NB4 (cell line): ENCODE measurements at regions not wholly inside any gene's neighbourhood (a gene's known extent, or its start where the extent isn't known, plus 50 kb on each side); places are given as distances from the start of the nearest gene placed in this dataset.

ENCODE experiments used
- CTCF ChIP-seq: IDR thresholded peaks from one replicate; pipeline ENCODE4 v1.5.1; 2012; ENCODE audit warnings: low read depth, low read length
- MAX ChIP-seq: IDR thresholded peaks from 2 replicates; pipeline ENCODE4 v1.6.1; 2011; ENCODE audit warnings: low read depth, low read length
- POLR2A ChIP-seq: IDR thresholded peaks from 2 replicates; pipeline ENCODE4 v1.6.1; 2011; ENCODE audit warnings: mild to moderate bottlenecking; ENCODE audit not compliant: insufficient read length; ENCODE audit errors: extremely low read depth

- TF ChIP-seq POLR2A (no peak), CTCF (no peak), MAX (no peak)
Measured at GRCh38 chr15:56806148-56806536, 72.8 kb upstream of the ZNF280D start.
